SK-N-MC (cell line): ENCODE measurements at regions not wholly inside any gene's neighbourhood (a gene's known extent, or its start where the extent isn't known, plus 50 kb on each side); places are given as distances from the start of the nearest gene placed in this dataset.

Source experiments
- EZH2 ChIP-seq: fragments of 200-600 bp; sonication (generic); IDR thresholded peaks from one replicate; pipeline ENCODE4 v1.6.1; 2017; ENCODE audit warnings: antibody characterized with exemption
- POLR2AphosphoS5 ChIP-seq: IDR thresholded peaks from 2 replicates; pipeline ENCODE4 v1.6.1; 2012; ENCODE audit warnings: mild to moderate bottlenecking, low read depth, low read length, borderline replicate concordance

- TF ChIP-seq POLR2AphosphoS5 (no peak), EZH2 (no peak)
Observed at GRCh38 chr7:130925136-130925794, 191.3 kb upstream of the KLF14 start.
